SK-N-SH (cell line): ENCODE measurements at regions not wholly inside any gene's neighbourhood (a gene's known extent, or its start where the extent isn't known, plus 50 kb on each side); places are given as distances from the start of the nearest gene placed in this dataset.

ENCODE experiments used
- CTCF ChIA-PET: fragments of 300-600, 350-600 bp; formaldehyde crosslinking; extraction: SDS; loops from one replicate; lab custom pipeline; 2021; lab: Yijun Ruan, JAX
- POLR2A ChIA-PET: fragments of 350-600 bp; sonication (Branson Sonifier 250); formaldehyde crosslinking; extraction: SDS; loops from one replicate; lab custom pipeline; 2020; ENCODE audit warnings: antibody characterized with exemption, inconsistent platforms; lab: Yijun Ruan, JAX
- DNase-seq: peaks from one replicate; pipeline ENCODE4 v3.0.0; 2012
- H2AFZ ChIP-seq: fragments of 200-600 bp; sonication (generic); 2 replicates; pipeline ENCODE4 v1.8.1; 2016; ENCODE audit warnings: antibody characterized with exemption, mild to moderate bottlenecking, low read depth
- H3F3A ChIP-seq: fragments of 200-600 bp; sonication (generic); replicated peaks from 2 replicates; pipeline ENCODE3; 2016; ENCODE audit warnings: antibody characterized with exemption, mild to moderate bottlenecking; ENCODE audit not compliant: insufficient read depth
- H3K27ac ChIP-seq, 2 experiments: fragments of 200-500 bp in 1 of 2; fragments of 200-600 bp in 1 of 2; sonication (Bioruptor generic) in 1 of 2; sonication (generic), shearing (Covaris generic) in 1 of 2; 2 replicates each; pipeline versions ENCODE4 v1.5.1 to v1.6.1; 2014 to 2016; ENCODE audit warnings: low read depth in 2 of 2, inconsistent platforms in 1 of 2, low read length in 1 of 2, mild to moderate bottlenecking in 1 of 2, mixed read lengths in 1 of 2
- H3K27me3 ChIP-seq: fragments of 200-600 bp; sonication (generic), shearing (Covaris generic); 2 replicates; pipeline ENCODE4 v1.6.1; 2016; ENCODE audit warnings: mixed run types; ENCODE audit not compliant: insufficient read depth
- H3K36me3 ChIP-seq, 2 experiments: fragments of 200-500 bp in 1 of 2; fragments of 200-600 bp in 1 of 2; sonication (Bioruptor generic) in 1 of 2; sonication (generic) in 1 of 2; replicated peaks in 1 of 2; 2 replicates each; pipeline versions ENCODE3 to v1.5.1; 2014 to 2016; ENCODE audit warnings: low read length in 1 of 2, mild to moderate bottlenecking in 1 of 2; ENCODE audit not compliant: insufficient read depth in 2 of 2, control insufficient read depth in 1 of 2
- H3K4me1 ChIP-seq, 2 experiments: fragments of 200-500 bp in 1 of 2; fragments of 200-600 bp in 1 of 2; sonication (Bioruptor generic) in 1 of 2; sonication (generic), shearing (Covaris generic) in 1 of 2; 2 replicates each; pipeline versions ENCODE4 v1.5.1 to v1.6.1; 2014 to 2016; ENCODE audit warnings: low read depth in 1 of 2, low read length in 1 of 2, mixed run types in 1 of 2; ENCODE audit not compliant: insufficient read depth in 2 of 2, control insufficient read depth in 1 of 2
- H3K4me2 ChIP-seq: fragments of 200-600 bp; sonication (generic), shearing (Covaris generic); 2 replicates; pipeline ENCODE4 v1.6.1; 2017; ENCODE audit warnings: mixed run types
- H3K4me3 ChIP-seq, 2 experiments: fragments of 200-500 bp in 1 of 2; fragments of 200-600 bp in 1 of 2; sonication (Bioruptor generic) in 1 of 2; sonication (generic), shearing (Covaris generic) in 1 of 2; 2 replicates each; pipeline versions ENCODE4 v1.5.1 to v1.8.1; 2014 to 2016; ENCODE audit warnings: low read depth in 2 of 2, inconsistent platforms in 1 of 2, low read length in 1 of 2, mild to moderate bottlenecking in 1 of 2, mixed read lengths in 1 of 2, moderate library complexity in 1 of 2
- H3K79me2 ChIP-seq: fragments of 200-600 bp; sonication (generic); 2 replicates; pipeline ENCODE4 v1.8.1; 2017; ENCODE audit warnings: mild to moderate bottlenecking; ENCODE audit not compliant: insufficient read depth
- H3K9ac ChIP-seq: fragments of 200-600 bp; sonication (generic); 2 replicates; pipeline ENCODE4 v1.6.1; 2017; ENCODE audit warnings: mixed run types
- H3K9me2 ChIP-seq: fragments of 200-600 bp; sonication (generic); 2 replicates; pipeline ENCODE4 v1.6.1; 2017; ENCODE audit warnings: mixed run types
- H3K9me3 ChIP-seq: fragments of 200-600 bp; sonication (generic); 2 replicates; pipeline ENCODE4 v1.6.1; 2017; ENCODE audit warnings: mixed run types, mild to moderate bottlenecking, moderate library complexity
- H4K20me1 ChIP-seq: fragments of 200-600 bp; sonication (generic); 2 replicates; pipeline ENCODE4 v1.6.1; 2017; ENCODE audit warnings: mild to moderate bottlenecking, mixed run types; ENCODE audit not compliant: insufficient read depth
- CHD2 ChIP-seq: fragments of 150-350 bp; IDR thresholded peaks from 2 replicates; pipeline ENCODE4 v1.6.1; 2018; ENCODE audit warnings: low read length; ENCODE audit not compliant: partially characterized antibody
- ELF1 ChIP-seq: IDR thresholded peaks from 2 replicates; pipeline ENCODE4 v1.4.0; 2012
- EP300 ChIP-seq, 2 experiments: IDR thresholded peaks; 2 replicates each; pipeline versions ENCODE4 v1.4.0 to v1.6.1; 2012; ENCODE audit warnings: borderline replicate concordance in 1 of 2, low read depth in 1 of 2, low read length in 1 of 2
- FOSL2 ChIP-seq: IDR thresholded peaks from 2 replicates; pipeline ENCODE4 v1.4.0; 2012; ENCODE audit warnings: low read depth, mild to moderate bottlenecking, moderate library complexity, borderline replicate concordance
- FOXJ3 ChIP-seq: sonication (generic); formaldehyde crosslinking; IDR thresholded peaks from 2 replicates; pipeline ENCODE4 v1.5.1; 2020; ENCODE audit warnings: mild to moderate bottlenecking, missing genetic modification reagents
- GABPA ChIP-seq: IDR thresholded peaks from 2 replicates; pipeline ENCODE4 v1.4.0; 2012; ENCODE audit warnings: low read depth, mild to moderate bottlenecking
- JUND ChIP-seq: IDR thresholded peaks from 2 replicates; pipeline ENCODE4 v1.4.0; 2012
- TAF1 ChIP-seq: IDR thresholded peaks from 2 replicates; pipeline ENCODE4 v1.6.1; 2012; ENCODE audit warnings: low read depth, mild to moderate bottlenecking, low read length, moderate library complexity, borderline replicate concordance
- TCF12 ChIP-seq: IDR thresholded peaks from 2 replicates; pipeline ENCODE4 v1.4.0; 2012
- TEAD4 ChIP-seq: IDR thresholded peaks from 2 replicates; pipeline ENCODE4 v1.4.0; 2012; ENCODE audit warnings: mild to moderate bottlenecking, borderline replicate concordance; ENCODE audit not compliant: insufficient read depth
- WGBS: methylation state at CpG from one replicate; pipeline ENCODE4 v1.1.6; 2017; ENCODE audit warnings: low lambda C conversion rate; 5-methylcytosine and 5-hydroxymethylcytosine counted together
- TF ChIP-seq, protein P1 (sequence below): IDR thresholded peaks from 2 replicates; pipeline ENCODE4 v1.4.0; 2012; ENCODE audit warnings: low read depth, borderline replicate concordance
- TF ChIP-seq, protein P2 (sequence below): fragments of 150-350 bp; IDR thresholded peaks from 2 replicates; pipeline ENCODE4 v1.6.1; 2017; ENCODE audit warnings: antibody characterized with exemption, low read length, low read depth, borderline replicate concordance
- TF ChIP-seq, protein P3 (sequence below): IDR thresholded peaks from 2 replicates; pipeline ENCODE4; 2012

DNA sequence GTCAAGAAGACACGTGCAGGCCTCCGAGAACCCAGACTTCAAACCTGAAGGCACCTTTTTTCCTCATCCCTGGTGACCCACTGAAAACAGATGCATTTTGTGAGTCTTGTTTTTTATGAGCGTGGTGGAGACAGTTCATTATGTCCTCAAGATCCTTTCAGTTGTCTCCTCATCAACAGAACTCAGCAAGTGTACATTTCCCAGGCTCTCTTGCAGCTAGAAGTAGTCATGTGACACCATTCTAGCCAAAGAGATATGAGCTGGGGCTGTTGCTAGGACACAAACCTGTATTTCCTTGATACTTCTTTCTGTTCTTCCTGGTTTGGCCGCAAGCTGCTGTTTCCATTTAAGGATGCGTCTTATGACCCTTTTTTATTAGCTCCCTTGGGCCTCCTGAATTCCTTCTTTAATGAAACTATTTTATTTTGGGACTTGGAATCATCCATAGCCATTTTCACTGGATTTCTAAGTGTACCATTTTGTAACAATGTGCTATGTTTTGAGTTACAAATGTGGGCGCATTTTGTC, 135.7 kb upstream of the FOXF1 start:
- ChIA-PET CTCF (interaction anchor here (0.7 to 1.4 kb wide), 2 partner anchors 11 to 547 kb away, joined by 3 to 4 read pairs; no protein-coding TSS in a partner anchor), POLR2A (no interaction called here)
- Histone ChIP-seq H3K4me2 (no peak overlapping the region), H3K79me2 (no peaks in the 10 kb centered on the region), H3K9me2 (no peaks in the 10 kb centered on the region), H3K36me3 (no peaks in the 10 kb centered on the region), H2AFZ (no peak overlapping the region), H3K27ac (no peak overlapping the region), H3K9ac (no peak overlapping the region), H3K9me3 (no peaks in the 10 kb centered on the region), H4K20me1 (no peaks in the 10 kb centered on the region), H3F3A (no peaks in the 10 kb centered on the region), H3K4me1 (no peaks in the 10 kb centered on the region), H3K27me3 (0 out of 2 replicates have a peak, but pooled peaks cover 4% of the 10 kb centered on the region), H3K4me3 (no peak overlapping the region)
- no peak for TF ChIP-seq FOXJ3 (CRISPR knock-in tag)
- TF ChIP-seq, protein P1, sequence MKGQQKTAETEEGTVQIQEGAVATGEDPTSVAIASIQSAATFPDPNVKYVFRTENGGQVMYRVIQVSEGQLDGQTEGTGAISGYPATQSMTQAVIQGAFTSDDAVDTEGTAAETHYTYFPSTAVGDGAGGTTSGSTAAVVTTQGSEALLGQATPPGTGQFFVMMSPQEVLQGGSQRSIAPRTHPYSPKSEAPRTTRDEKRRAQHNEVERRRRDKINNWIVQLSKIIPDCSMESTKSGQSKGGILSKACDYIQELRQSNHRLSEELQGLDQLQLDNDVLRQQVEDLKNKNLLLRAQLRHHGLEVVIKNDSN: peak; percentile 39
- 54% methylated on average over 6 of the region's 6 CpGs for WGBS
- no peak for DNase-seq

DNA sequence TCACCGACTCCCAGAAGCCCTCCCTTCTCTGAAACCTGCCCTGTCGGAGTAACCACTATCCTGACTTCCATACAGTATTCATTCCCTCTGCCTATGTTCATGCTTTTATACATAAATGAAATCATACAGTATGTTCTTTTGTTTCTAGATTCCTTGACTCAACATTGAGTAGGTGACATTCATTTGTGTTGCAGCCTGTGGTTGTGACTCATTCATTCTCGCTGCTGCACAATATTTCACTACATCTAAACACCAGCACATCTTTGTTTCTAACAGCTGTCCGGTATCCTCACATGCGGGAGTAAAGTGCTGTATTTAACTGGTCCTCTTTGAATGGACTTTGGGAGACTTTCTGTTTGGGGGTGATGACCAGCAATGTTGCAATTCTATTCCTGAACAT, 135.0 kb upstream of the FOXF1 start:
- Histone ChIP-seq H3K9me2 (no peaks in the 10 kb centered on the region), H3K27ac (no peak overlapping the region), H2AFZ (no peak overlapping the region), H4K20me1 (no peaks in the 10 kb centered on the region), H3K36me3 (no peaks in the 10 kb centered on the region), H3K27me3 (0 out of 2 replicates have a peak, but pooled peaks cover 4% of the 10 kb centered on the region), H3K79me2 (no peaks in the 10 kb centered on the region), H3K9ac (no peak overlapping the region), H3K9me3 (no peaks in the 10 kb centered on the region), H3F3A (no peaks in the 10 kb centered on the region), H3K4me3 (no peak overlapping the region), H3K4me2 (no peak overlapping the region), H3K4me1 (no peaks in the 10 kb centered on the region)
- DNase-seq: no peak
- TF ChIP-seq TEAD4: no peak
- TF ChIP-seq JUND: peak; percentile 58
- TF ChIP-seq FOSL2: peak; percentile 70
- TF ChIP-seq, protein P2, sequence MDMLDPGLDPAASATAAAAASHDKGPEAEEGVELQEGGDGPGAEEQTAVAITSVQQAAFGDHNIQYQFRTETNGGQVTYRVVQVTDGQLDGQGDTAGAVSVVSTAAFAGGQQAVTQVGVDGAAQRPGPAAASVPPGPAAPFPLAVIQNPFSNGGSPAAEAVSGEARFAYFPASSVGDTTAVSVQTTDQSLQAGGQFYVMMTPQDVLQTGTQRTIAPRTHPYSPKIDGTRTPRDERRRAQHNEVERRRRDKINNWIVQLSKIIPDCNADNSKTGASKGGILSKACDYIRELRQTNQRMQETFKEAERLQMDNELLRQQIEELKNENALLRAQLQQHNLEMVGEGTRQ: no peak
- no peak for TF ChIP-seq GABPA
- TF ChIP-seq TAF1: no peak
- TF ChIP-seq CHD2: no peak
- TF ChIP-seq, protein P3, sequence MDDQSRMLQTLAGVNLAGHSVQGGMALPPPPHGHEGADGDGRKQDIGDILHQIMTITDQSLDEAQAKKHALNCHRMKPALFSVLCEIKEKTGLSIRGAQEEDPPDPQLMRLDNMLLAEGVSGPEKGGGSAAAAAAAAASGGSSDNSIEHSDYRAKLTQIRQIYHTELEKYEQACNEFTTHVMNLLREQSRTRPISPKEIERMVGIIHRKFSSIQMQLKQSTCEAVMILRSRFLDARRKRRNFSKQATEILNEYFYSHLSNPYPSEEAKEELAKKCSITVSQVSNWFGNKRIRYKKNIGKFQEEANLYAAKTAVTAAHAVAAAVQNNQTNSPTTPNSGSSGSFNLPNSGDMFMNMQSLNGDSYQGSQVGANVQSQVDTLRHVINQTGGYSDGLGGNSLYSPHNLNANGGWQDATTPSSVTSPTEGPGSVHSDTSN: peak; percentile 34; the same call in 1 of the 2 replicates
- no peak for TF ChIP-seq EP300 (IDR thresholded peaks at IDR 0.05; ENCODE audit: borderline replicate concordance in 1 of 2, low read depth in 1 of 2, low read length in 1 of 2)
- TF ChIP-seq TCF12: peak; percentile 62
- no peak for TF ChIP-seq ELF1
- 17% methylated on average over 5 of the region's 5 CpGs for WGBS
- ChIA-PET POLR2A (no interaction called here), CTCF (no interaction called here)
